UCSD-AML1 (cell line): ENCODE measurements at regions not wholly inside any gene's neighbourhood (a gene's known extent, or its start where the extent isn't known, plus 50 kb on each side); places are given as distances from the start of the nearest gene placed in this dataset.

ENCODE experiments used
- DNase-seq: peaks from one replicate; lab custom pipeline; 2025; ENCODE audit not compliant: unreplicated experiment; lab: John Stamatoyannopoulos, UW

- no peak for DNase-seq
Measured at GRCh38 chr5:175195698-175196656, 248.0 kb downstream of the DRD1 start.

- no peak for DNase-seq
Measured at GRCh38 chr5:175181331-175181730, 262.7 kb downstream of the DRD1 start.

- DNase-seq, result no peak
Measured at GRCh38 chr5:175170899-175171298, 273.1 kb downstream of the DRD1 start.

- DNase-seq, result no peak
Measured at GRCh38 chr5:175168882-175169507, 275.0 kb downstream of the DRD1 start.

- DNase-seq, result no peak
Measured at GRCh38 chr5:175166026-175166425, 278.0 kb downstream of the DRD1 start.

- DNase-seq, result no peak
Measured at GRCh38 chr5:175163586-175164275, 280.3 kb downstream of the DRD1 start.

GRCh38 chr5:175162036-175162435, 281.9 kb downstream of the DRD1 start:
- no peak for DNase-seq

GRCh38 chr5:175159956-175160355, 284.0 kb downstream of the DRD1 start:
- DNase-seq, result no peak

GRCh38 chr5:175148636-175149172, 295.3 kb downstream of the DRD1 start:
- no peak for DNase-seq

GRCh38 chr5:175146733-175147132, 297.2 kb downstream of the DRD1 start:
- DNase-seq, result no peak

GRCh38 chr5:175141421-175141820, 302.6 kb downstream of the DRD1 start:
- no peak for DNase-seq

GRCh38 chr5:175133185-175133584, 310.8 kb downstream of the DRD1 start:
- no peak for DNase-seq

- DNase-seq, result no peak
Measured at GRCh38 chr5:175131432-175131831, 312.6 kb downstream of the DRD1 start.

GRCh38 chr5:175129619-175130018, 314.4 kb downstream of the DRD1 start:
- no peak for DNase-seq

- no peak for DNase-seq
Measured at GRCh38 chr5:175129121-175129520, 314.9 kb downstream of the DRD1 start.

GRCh38 chr5:175124821-175125220, 319.2 kb downstream of the DRD1 start:
- DNase-seq, result no peak

GRCh38 chr5:175124251-175124813, 319.6 kb downstream of the DRD1 start:
- no peak for DNase-seq

- DNase-seq, result no peak
Measured at GRCh38 chr5:175123542-175123941, 320.4 kb downstream of the DRD1 start.

- no peak for DNase-seq
Measured at GRCh38 chr5:175121457-175121856, 322.5 kb downstream of the DRD1 start.

- no peak for DNase-seq
Measured at GRCh38 chr5:175120412-175120811, 323.6 kb downstream of the DRD1 start.

- DNase-seq, result no peak
Measured at GRCh38 chr5:175118700-175119309, 325.2 kb downstream of the DRD1 start.
